Adrenal gland (tissue), 9 donors: ENCODE measurements at regions not wholly inside any gene's neighbourhood (a gene's known extent, or its start where the extent isn't known, plus 50 kb on each side); places are given as distances from the start of the nearest gene placed in this dataset.

Experiments
- DNase-seq, 7 donors: peaks; one replicate each; pipeline ENCODE4 v3.0.0-alpha.2; 2019 to 2020
- H3K27ac ChIP-seq, 5 donors: fragments of 200-600 bp; sonication (generic) in 4 of 5; 1 replicate in 3 of 5; 2 replicates in 2 of 5; pipeline versions ENCODE4 v1.5.1 to v1.8.0; 2016 to 2020; ENCODE audit warnings: mild to moderate bottlenecking in 1 of 5
- H3K27me3 ChIP-seq: fragments of 200-600 bp; 2 replicates; pipeline ENCODE4 v1.8.0; 2021
- H3K36me3 ChIP-seq, 2 donors: fragments of 200-600 bp; replicated peaks in 1 of 2; 1 replicate in 1 of 2; 2 replicates in 1 of 2; pipeline versions ENCODE4 v1.5.1 to v1.8.0; 2018 to 2022
- H3K4me1 ChIP-seq, 2 donors: fragments of 200-600 bp; replicated peaks in 1 of 2; 1 replicate in 1 of 2; 2 replicates in 1 of 2; pipeline versions ENCODE4 v1.5.1 to v1.8.0; 2018 to 2021
- H3K4me3 ChIP-seq, 4 donors: fragments of 200-600 bp; sonication (generic) in 3 of 4; one replicate each; pipeline ENCODE4 v1.5.1; 2016 to 2018
- H3K9me3 ChIP-seq, 3 donors: fragments of 200-600 bp; sonication (generic) in 1 of 3; replicated peaks in 1 of 3; 1 replicate in 2 of 3; 2 replicates in 1 of 3; pipeline versions ENCODE4 v1.5.1 to v1.8.0; 2016 to 2021
- POLR2A ChIP-seq, 2 donors: fragments of 450-650 bp; IDR thresholded peaks; one replicate each; pipeline ENCODE4 v1.6.1; 2017; ENCODE audit warnings: antibody characterized with exemption in 2 of 2, mild to moderate bottlenecking in 2 of 2, moderate library complexity in 1 of 2
- WGBS, 4 donors: extraction: QIAGEN DNeasy Blood & Tissue Kit in 2 of 4; methylation state at CpG; one replicate each; pipeline versions ENCODE4 v1.1.5 to v1.1.7; 2013 to 2017; 5-methylcytosine and 5-hydroxymethylcytosine counted together
- intact Hi-C, 2 donors: fragments of 100-400 bp; cut with DNase I; formaldehyde crosslinking; loops; one replicate each; pipeline versions ENCODE4 v1.14.1 to v1.15.0; 2022 to 2023
- TF ChIP-seq, protein P1 (sequence below), 6 experiments: fragments of 450-650 bp in 4 of 6; fragments of 200-600 bp in 2 of 6; sonication (generic) in 1 of 6; IDR thresholded peaks; 1 replicate in 5 of 6; 2 replicates in 1 of 6; pipeline versions ENCODE4 v1.5.1 to v1.8.0; 2016 to 2021; ENCODE audit warnings: antibody characterized with exemption in 6 of 6, mild to moderate bottlenecking in 2 of 6, moderate library complexity in 1 of 6
- donor health status: healthy with polysubstance abuse.
- donor health status: Bipolar disorder and iron deficiency.
- donor health status: DM: yes; HTN: yes; CAD: no.
- donor health status: DM: no; HTN: no; CAD: no.
- donor health status: DM: no; HTN: no; CAD: no.

DNA sequence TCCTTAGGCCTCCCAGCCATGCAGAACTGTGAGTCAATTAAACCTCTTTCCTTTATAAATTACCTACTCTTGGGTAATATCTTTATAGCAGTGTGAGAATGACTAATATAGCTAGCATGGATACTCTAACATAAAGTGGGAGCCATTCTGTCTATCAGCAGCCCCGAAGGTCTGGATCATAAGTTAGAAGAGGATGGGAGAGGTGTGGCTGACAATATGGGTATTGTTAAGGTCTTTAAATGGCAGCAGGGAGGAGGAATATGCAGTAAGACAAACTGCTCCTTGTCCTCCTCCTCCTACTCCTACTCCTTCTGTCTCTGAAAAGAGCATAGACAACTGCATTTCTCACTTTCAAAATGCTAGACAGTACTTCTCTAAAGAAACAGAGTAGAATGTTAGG lies 214.0 kb upstream of the C1orf87 start:
- intact Hi-C loops = loop anchor here in 1 of 2 donors (10.0 kb wide), 1 partner anchor 477 kb away; no protein-coding TSS in a partner anchor
- TF ChIP-seq, protein P1, sequence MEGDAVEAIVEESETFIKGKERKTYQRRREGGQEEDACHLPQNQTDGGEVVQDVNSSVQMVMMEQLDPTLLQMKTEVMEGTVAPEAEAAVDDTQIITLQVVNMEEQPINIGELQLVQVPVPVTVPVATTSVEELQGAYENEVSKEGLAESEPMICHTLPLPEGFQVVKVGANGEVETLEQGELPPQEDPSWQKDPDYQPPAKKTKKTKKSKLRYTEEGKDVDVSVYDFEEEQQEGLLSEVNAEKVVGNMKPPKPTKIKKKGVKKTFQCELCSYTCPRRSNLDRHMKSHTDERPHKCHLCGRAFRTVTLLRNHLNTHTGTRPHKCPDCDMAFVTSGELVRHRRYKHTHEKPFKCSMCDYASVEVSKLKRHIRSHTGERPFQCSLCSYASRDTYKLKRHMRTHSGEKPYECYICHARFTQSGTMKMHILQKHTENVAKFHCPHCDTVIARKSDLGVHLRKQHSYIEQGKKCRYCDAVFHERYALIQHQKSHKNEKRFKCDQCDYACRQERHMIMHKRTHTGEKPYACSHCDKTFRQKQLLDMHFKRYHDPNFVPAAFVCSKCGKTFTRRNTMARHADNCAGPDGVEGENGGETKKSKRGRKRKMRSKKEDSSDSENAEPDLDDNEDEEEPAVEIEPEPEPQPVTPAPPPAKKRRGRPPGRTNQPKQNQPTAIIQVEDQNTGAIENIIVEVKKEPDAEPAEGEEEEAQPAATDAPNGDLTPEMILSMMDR (IDR thresholded peaks at IDR 0.05) = no peak
- TF ChIP-seq POLR2A (IDR thresholded peaks at IDR 0.05) = no peak
- Histone ChIP-seq H3K27me3 (no peaks in the 10 kb centered on the region), H3K27ac (no peak overlapping the region), H3K9me3 (no peaks in the 10 kb centered on the region), H3K4me3 (no peak overlapping the region), H3K36me3 (no peaks in the 10 kb centered on the region), H3K4me1 (peaks cover 4 to 14% of the 10 kb centered on the region in 2 donors)
- no peak for DNase-seq
- 81 to 92% (median 89%) methylated on average over 1 of the region's 1 CpG for WGBS, 4 donors

DNA sequence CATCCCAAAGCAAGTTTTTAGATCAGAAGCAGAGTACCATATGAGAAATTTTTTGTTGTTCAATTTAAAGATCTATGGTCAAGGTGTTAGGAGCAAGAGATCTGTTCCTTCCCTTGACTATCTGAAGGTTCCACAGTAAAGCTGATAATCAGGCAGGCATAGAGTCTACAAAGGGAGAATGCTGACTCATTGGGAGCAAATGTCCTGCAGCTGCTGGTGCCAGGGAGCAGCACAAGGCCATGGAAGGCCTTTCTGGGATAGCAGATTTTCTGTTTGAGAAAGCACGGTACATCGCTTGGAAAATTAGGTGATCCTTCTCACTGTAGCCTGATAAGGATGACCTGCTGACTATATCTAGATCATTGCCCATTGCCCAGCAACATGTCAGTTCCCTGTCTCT lies 210.1 kb upstream of the C1orf87 start:
- no peaks in the 10 kb centered on the region for H3K27me3 ChIP-seq
- 21 to 63% (median 49%) methylated on average over 2 of the region's 2 CpGs for WGBS, 4 donors
- peak; percentile 15 to 66 (median 59) for DNase-seq
- no peak overlapping the region for H3K4me3 ChIP-seq
- peaks cover 4 to 35% of the 10 kb centered on the region in 2 donors for H3K4me1 ChIP-seq
- TF ChIP-seq, protein P1 (IDR thresholded peaks at IDR 0.05) = no peak
- no peak for TF ChIP-seq POLR2A (IDR thresholded peaks at IDR 0.05)
- peak overlapping the region in 1 of 5 donors; percentile 19 for H3K27ac ChIP-seq
- no peaks in the 10 kb centered on the region for H3K9me3 ChIP-seq
- H3K36me3 ChIP-seq = no peaks in the 10 kb centered on the region
- intact Hi-C loops = loop anchor here in 1 of 2 donors (10.0 kb wide), 1 partner anchor 481 kb away; no protein-coding TSS in a partner anchor

DNA sequence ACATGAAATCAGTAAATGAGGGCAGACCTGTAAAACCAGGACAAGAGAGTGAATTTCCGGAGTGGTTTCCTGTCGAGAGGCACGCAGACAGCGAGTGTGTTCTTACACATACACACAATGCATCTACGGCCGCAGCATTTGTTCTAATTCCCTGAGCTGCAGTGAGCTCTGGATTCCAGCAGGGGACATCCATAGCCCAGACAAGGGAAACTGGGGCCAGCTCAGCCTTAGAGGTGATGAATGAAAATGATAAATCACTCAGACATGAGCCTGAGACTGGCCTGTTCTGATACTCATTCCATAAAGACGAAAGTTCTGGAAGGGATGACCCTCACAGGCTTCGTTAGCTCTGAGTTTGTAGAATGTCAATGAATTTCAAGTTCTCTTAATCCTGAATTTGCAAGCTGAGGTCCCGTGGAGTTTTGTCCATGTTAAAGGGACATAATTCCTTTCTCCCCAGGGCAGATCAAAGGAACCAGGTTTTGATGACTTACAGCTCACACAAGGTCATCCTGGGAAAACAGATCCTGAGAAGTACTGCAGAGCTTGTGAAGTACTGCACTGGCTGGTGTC lies 207.9 kb upstream of the C1orf87 start:
- Histone ChIP-seq H3K4me1 (peaks cover 4 to 35% of the 10 kb centered on the region in 2 donors), H3K27ac (no peak overlapping the region), H3K36me3 (no peaks in the 10 kb centered on the region), H3K27me3 (no peaks in the 10 kb centered on the region), H3K4me3 (no peak overlapping the region), H3K9me3 (no peaks in the 10 kb centered on the region)
- intact Hi-C loops = loop anchor here in 1 of 2 donors (10.0 kb wide), 1 partner anchor 483 kb away; no protein-coding TSS in a partner anchor
- DNase-seq = peak; percentile 52 to 89 (median 63)
- TF ChIP-seq POLR2A (IDR thresholded peaks at IDR 0.05) = no peak
- TF ChIP-seq, protein P1 (IDR thresholded peaks at IDR 0.05) = peak; percentile 77 to 95 (median 86)
- WGBS, 4 donors = 12 to 18% (median 12%) methylated on average over 9 of the region's 9 CpGs

DNA sequence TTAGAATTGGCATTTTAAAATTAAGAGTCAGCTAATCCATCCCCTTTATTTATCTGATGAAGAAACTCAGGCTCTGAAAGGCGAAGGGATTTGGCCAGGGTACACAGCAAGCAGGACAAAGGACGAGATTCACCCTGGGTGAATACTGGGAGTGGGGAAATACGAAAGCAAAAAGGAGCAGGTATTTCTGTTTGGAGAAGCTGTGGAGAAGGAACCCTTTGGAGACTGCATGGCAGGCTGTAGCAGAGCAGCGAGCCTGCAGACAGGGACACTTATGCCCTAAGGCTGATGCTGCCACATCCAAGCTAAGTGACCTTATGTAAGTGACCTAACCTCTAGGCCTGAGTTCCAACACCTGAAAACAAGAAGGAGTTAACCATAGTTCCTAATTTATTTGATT lies 207.2 kb upstream of the C1orf87 start:
- TF ChIP-seq, protein P1 (IDR thresholded peaks at IDR 0.05) = no peak
- no peak for TF ChIP-seq POLR2A (IDR thresholded peaks at IDR 0.05)
- Histone ChIP-seq H3K27ac (peak overlapping the region in 1 of 5 donors; percentile 27), H3K27me3 (no peaks in the 10 kb centered on the region), H3K9me3 (no peaks in the 10 kb centered on the region), H3K4me3 (no peak overlapping the region), H3K4me1 (peaks cover 4 to 35% of the 10 kb centered on the region in 2 donors), H3K36me3 (no peaks in the 10 kb centered on the region)
- intact Hi-C loops = loop anchor here in 1 of 2 donors (10.0 kb wide), 1 partner anchor 484 kb away; no protein-coding TSS in a partner anchor
- DNase-seq = peak in 1 of 7 donors; percentile 54
- 76 to 84% (median 81%) methylated on average over 4 of the region's 4 CpGs for WGBS, 4 donors
